Neural progenitor cell (in vitro differentiated cells): ENCODE measurements at regions not wholly inside any gene's neighbourhood (a gene's known extent, or its start where the extent isn't known, plus 50 kb on each side); places are given as distances from the start of the nearest gene placed in this dataset.

Source experiments
- DNase-seq: peaks from one replicate; pipeline ENCODE4 v3.0.0-alpha.2; 2016; ENCODE audit warnings: low spot score
- H2AFZ ChIP-seq: fragments of 200-600 bp; sonication (generic); replicated peaks from 2 replicates; pipeline ENCODE4 v1.6.1; 2016; ENCODE audit warnings: antibody characterized with exemption
- H3F3A ChIP-seq: fragments of 200-600 bp; sonication (generic); 2 replicates; pipeline ENCODE4 v1.6.1; 2016; ENCODE audit warnings: antibody characterized with exemption, low read depth
- H3K27ac ChIP-seq: fragments of 200-600 bp; sonication (generic); 2 replicates; pipeline ENCODE4 v1.5.1; 2016; ENCODE audit warnings: mild to moderate bottlenecking
- H3K27me3 ChIP-seq: fragments of 200-600 bp; sonication (generic); 2 replicates; pipeline ENCODE4 v1.6.1; 2016; ENCODE audit warnings: mild to moderate bottlenecking, moderate library complexity
- H3K36me3 ChIP-seq: fragments of 200-600 bp; sonication (generic); 2 replicates; pipeline ENCODE4 v1.5.1; 2016
- H3K4me1 ChIP-seq: fragments of 200-600 bp; sonication (generic); 2 replicates; pipeline ENCODE4 v1.6.1; 2016; ENCODE audit warnings: mixed run types
- H3K4me2 ChIP-seq: fragments of 200-600 bp; sonication (generic); 2 replicates; pipeline ENCODE4 v1.6.1; 2016
- H3K4me3 ChIP-seq: fragments of 200-600 bp; sonication (generic); 2 replicates; pipeline ENCODE4 v1.5.1; 2016
- H3K79me2 ChIP-seq: fragments of 200-600 bp; sonication (generic); 2 replicates; pipeline ENCODE4 v1.6.1; 2016; ENCODE audit warnings: low read depth
- H3K9ac ChIP-seq: fragments of 200-600 bp; sonication (generic); 2 replicates; pipeline ENCODE4 v1.6.1; 2016
- H3K9me3 ChIP-seq: fragments of 200-600 bp; sonication (generic); 2 replicates; pipeline ENCODE4 v1.5.1; 2016; ENCODE audit warnings: low read depth
- H4K20me1 ChIP-seq: fragments of 200-600 bp; sonication (generic); 2 replicates; pipeline ENCODE4 v1.6.1; 2016; ENCODE audit warnings: low read depth
- H3K27ac Mint-ChIP-seq: 3 replicates; pipeline ENCODE4 v1.8.0; 2021; ENCODE audit warnings: mixed read lengths
- H3K27me3 Mint-ChIP-seq: 2 replicates; pipeline ENCODE4 v1.8.0; 2022; ENCODE audit warnings: low read depth, mild to moderate bottlenecking, inconsistent platforms, moderate library complexity, mixed read lengths; ENCODE audit not compliant: insufficient read depth
- H3K36me3 Mint-ChIP-seq: 3 replicates; pipeline ENCODE4 v1.8.0; 2021; ENCODE audit warnings: mixed read lengths
- H3K4me1 Mint-ChIP-seq: 3 replicates; pipeline ENCODE4 v1.8.0; 2021; ENCODE audit warnings: mixed read lengths
- H3K4me3 Mint-ChIP-seq: 3 replicates; pipeline ENCODE4 v1.8.0; 2021; ENCODE audit warnings: mild to moderate bottlenecking, moderate library complexity, mixed read lengths
- H3K9me3 Mint-ChIP-seq: 3 replicates; pipeline ENCODE4 v1.8.0; 2020; ENCODE audit warnings: mixed read lengths
- EZH2 ChIP-seq: fragments of 200-600 bp; sonication (generic); IDR thresholded peaks from 2 replicates; pipeline ENCODE4 v1.6.1; 2017; ENCODE audit warnings: antibody characterized with exemption, mild to moderate bottlenecking, moderate library complexity
- EZH2phosphoT487 ChIP-seq: fragments of 200-600 bp; sonication (generic); IDR thresholded peaks from 2 replicates; pipeline ENCODE4 v1.6.1; 2017; ENCODE audit warnings: antibody characterized with exemption
- TF ChIP-seq, protein P1 (sequence below): fragments of 200-600 bp; sonication (generic); IDR thresholded peaks from 2 replicates; pipeline ENCODE4 v1.5.1; 2017; ENCODE audit warnings: antibody characterized with exemption, mild to moderate bottlenecking

DNA sequence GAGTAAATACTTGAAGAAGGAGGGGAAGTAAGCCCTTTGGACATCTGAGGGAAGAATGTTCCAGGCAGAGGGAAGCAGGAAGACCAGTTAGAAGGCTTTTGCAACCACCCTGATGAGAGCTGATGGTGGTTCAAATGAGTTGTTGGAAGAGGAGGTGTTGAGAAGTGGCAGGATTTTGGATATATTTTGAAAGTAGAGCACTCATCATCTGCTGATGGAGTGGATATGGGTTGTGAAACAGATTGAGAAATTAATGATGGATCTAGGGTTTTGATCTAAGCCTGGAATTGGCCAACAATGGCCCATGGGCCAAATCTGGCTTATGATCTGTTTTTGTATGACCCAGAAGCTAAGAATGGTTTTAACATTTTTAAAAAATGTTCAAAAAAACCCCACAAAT lies 230.7 kb downstream of the NDFIP2 start:
- Mint-ChIP-seq H3K4me1 (peaks cover 3% of the 10 kb centered on the region), H3K4me3 (no peak overlapping the region), H3K9me3 (peaks cover 3% of the 10 kb centered on the region), H3K27ac (no peak overlapping the region), H3K36me3 (peaks cover 3% of the 10 kb centered on the region), H3K27me3 (peaks cover 2% of the 10 kb centered on the region)
- Histone ChIP-seq H3K79me2 (no peaks in the 10 kb centered on the region), H3K27me3 (no peaks in the 10 kb centered on the region), H3K36me3 (no peaks in the 10 kb centered on the region), H3K27ac (no peak overlapping the region), H3K9me3 (no peaks in the 10 kb centered on the region), H3K4me3 (no peak overlapping the region), H3K4me1 (no peaks in the 10 kb centered on the region), H4K20me1 (no peaks in the 10 kb centered on the region), H2AFZ (no peak overlapping the region), H3K4me2 (no peak overlapping the region), H3F3A (no peaks in the 10 kb centered on the region), H3K9ac (no peak overlapping the region)
- no peak for DNase-seq
- TF ChIP-seq EZH2, result no peak
- no peak for TF ChIP-seq EZH2phosphoT487
- TF ChIP-seq, protein P1, sequence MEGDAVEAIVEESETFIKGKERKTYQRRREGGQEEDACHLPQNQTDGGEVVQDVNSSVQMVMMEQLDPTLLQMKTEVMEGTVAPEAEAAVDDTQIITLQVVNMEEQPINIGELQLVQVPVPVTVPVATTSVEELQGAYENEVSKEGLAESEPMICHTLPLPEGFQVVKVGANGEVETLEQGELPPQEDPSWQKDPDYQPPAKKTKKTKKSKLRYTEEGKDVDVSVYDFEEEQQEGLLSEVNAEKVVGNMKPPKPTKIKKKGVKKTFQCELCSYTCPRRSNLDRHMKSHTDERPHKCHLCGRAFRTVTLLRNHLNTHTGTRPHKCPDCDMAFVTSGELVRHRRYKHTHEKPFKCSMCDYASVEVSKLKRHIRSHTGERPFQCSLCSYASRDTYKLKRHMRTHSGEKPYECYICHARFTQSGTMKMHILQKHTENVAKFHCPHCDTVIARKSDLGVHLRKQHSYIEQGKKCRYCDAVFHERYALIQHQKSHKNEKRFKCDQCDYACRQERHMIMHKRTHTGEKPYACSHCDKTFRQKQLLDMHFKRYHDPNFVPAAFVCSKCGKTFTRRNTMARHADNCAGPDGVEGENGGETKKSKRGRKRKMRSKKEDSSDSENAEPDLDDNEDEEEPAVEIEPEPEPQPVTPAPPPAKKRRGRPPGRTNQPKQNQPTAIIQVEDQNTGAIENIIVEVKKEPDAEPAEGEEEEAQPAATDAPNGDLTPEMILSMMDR, result no peak

DNA sequence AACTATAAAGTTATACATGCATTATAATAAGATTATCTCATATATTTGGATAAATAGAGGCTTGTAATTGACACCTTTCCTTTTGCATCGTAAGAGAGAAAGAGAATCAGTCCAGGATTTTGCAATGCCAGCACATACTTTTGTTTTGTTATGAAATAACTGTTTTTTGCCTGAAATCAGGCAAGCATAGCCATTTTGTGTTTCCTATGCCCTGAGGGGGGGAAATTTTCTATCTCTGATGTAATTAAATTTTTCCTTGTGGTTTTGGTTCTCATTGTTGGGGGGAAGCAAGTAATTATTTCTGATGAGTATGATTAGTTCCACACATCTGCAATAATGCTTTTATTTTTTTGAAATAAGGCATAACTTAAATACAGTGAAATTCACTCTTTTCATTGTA lies 229.4 kb downstream of the NDFIP2 start:
- Histone ChIP-seq H3K9me3 (no peaks in the 10 kb centered on the region), H3F3A (no peaks in the 10 kb centered on the region), H3K4me2 (no peak overlapping the region), H4K20me1 (no peaks in the 10 kb centered on the region), H3K36me3 (no peaks in the 10 kb centered on the region), H3K9ac (no peak overlapping the region), H3K79me2 (no peaks in the 10 kb centered on the region), H3K27ac (no peak overlapping the region), H2AFZ (no peak overlapping the region), H3K27me3 (no peaks in the 10 kb centered on the region), H3K4me1 (no peaks in the 10 kb centered on the region), H3K4me3 (no peak overlapping the region)
- Mint-ChIP-seq H3K4me1 (peaks cover 3% of the 10 kb centered on the region), H3K27me3 (peaks cover 2% of the 10 kb centered on the region), H3K4me3 (no peak overlapping the region), H3K9me3 (peaks cover 3% of the 10 kb centered on the region), H3K36me3 (peaks cover 3% of the 10 kb centered on the region), H3K27ac (no peak overlapping the region)
- no peak for DNase-seq
- TF ChIP-seq EZH2phosphoT487 (no peak), EZH2 (no peak)
- TF ChIP-seq, protein P1, result no peak

GRCh38 chr13:79709471-79709870 lies 228.5 kb downstream of the NDFIP2 start:
- Histone ChIP-seq H3F3A (no peaks in the 10 kb centered on the region), H3K9me3 (no peaks in the 10 kb centered on the region), H3K9ac (no peak overlapping the region), H3K4me1 (no peaks in the 10 kb centered on the region), H3K27ac (no peak overlapping the region), H3K4me2 (no peak overlapping the region), H2AFZ (no peak overlapping the region), H3K36me3 (no peaks in the 10 kb centered on the region), H3K79me2 (no peaks in the 10 kb centered on the region), H3K4me3 (no peak overlapping the region), H3K27me3 (no peaks in the 10 kb centered on the region), H4K20me1 (no peaks in the 10 kb centered on the region)
- no peak for DNase-seq
- Mint-ChIP-seq H3K4me3 (no peak overlapping the region), H3K36me3 (peaks cover 3% of the 10 kb centered on the region), H3K27me3 (peaks cover 2% of the 10 kb centered on the region), H3K4me1 (peaks cover 3% of the 10 kb centered on the region), H3K9me3 (peaks cover 3% of the 10 kb centered on the region), H3K27ac (no peak overlapping the region)
- TF ChIP-seq EZH2phosphoT487, result no peak

GRCh38 chr13:79703772-79704171 lies 222.8 kb downstream of the NDFIP2 start:
- Mint-ChIP-seq H3K36me3 (no peaks in the 10 kb centered on the region), H3K9me3 (peaks cover 3% of the 10 kb centered on the region), H3K27me3 (no peaks in the 10 kb centered on the region), H3K27ac (no peak overlapping the region), H3K4me3 (no peak overlapping the region), H3K4me1 (no peaks in the 10 kb centered on the region)
- Histone ChIP-seq H3F3A (no peaks in the 10 kb centered on the region), H3K9ac (no peak overlapping the region), H4K20me1 (no peaks in the 10 kb centered on the region), H3K36me3 (no peaks in the 10 kb centered on the region), H3K4me1 (no peaks in the 10 kb centered on the region), H3K4me3 (no peak overlapping the region), H3K79me2 (no peaks in the 10 kb centered on the region), H3K4me2 (no peak overlapping the region), H3K9me3 (no peaks in the 10 kb centered on the region), H3K27ac (no peak overlapping the region), H2AFZ (no peak overlapping the region), H3K27me3 (no peaks in the 10 kb centered on the region)
- no peak for TF ChIP-seq EZH2phosphoT487
- TF ChIP-seq, protein P1, result no peak
- TF ChIP-seq EZH2, result no peak
- DNase-seq, result no peak
